ENCODE measurements at regions not wholly inside any gene's neighbourhood (a gene's known extent, or its start where the extent isn't known, plus 50 kb on each side); places are given as distances from the start of the nearest gene placed in this dataset.

DNA sequence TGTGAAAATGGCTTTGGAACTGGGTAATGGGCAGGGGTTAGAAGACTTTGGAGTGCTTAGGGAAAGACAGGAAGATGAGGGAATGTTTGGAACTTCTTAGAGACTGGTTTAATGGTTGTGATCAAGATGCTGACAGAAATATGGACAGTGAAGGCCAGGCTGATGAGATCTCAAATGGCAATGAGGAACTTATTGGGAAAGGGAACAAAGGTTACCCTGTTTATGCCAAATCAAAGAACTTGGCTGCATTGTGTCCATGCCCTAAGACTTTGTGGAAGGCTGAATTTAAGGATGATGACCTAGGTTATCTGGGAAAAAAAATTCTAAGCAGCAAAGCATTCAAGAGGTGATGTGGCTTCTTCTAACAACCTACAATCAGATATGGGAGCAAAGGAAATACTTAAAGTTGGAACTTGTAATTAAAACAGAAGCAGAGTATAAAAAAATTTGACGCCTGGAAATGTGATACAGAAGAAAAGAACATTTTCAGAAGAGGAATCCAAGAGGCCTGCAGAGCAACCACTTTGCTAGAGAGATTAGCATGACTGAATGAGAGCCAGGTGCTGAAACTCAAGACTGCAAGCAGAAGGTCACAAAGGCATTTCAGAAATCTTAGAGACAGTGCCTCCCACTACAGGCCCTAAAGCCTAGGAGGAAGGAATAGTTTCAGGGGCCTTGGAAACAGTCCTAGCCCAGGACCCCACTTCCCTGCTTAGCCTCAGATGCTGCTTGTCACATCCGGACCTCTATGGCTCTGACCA is 65.6 kb upstream of the FLRT2 start:
- Mint-ChIP-seq H3K27me3 (ENCODE audit: low read depth in 2 of 2) (no peaks in the 10 kb centered on the region), H3K4me3 (no peak overlapping the region), H3K27ac (no peak overlapping the region), H3K9me3 (peaks cover 2% of the 10 kb centered on the region in 2 donors), H3K4me1 (peaks cover 4% of the 10 kb centered on the region in 2 donors), H3K36me3 (no peaks in the 10 kb centered on the region)
- no peak overlapping the region for H3K27ac ChIP-seq (ENCODE audit: low read length)
- H3K4me3 ChIP-seq (ENCODE audit: low read length) = no peak overlapping the region
- no peaks in the 10 kb centered on the region for H3K9me3 ChIP-seq (ENCODE audit: control insufficient read depth, insufficient read depth, low read length)
- H3K36me3 ChIP-seq (ENCODE audit: control insufficient read depth, insufficient read depth, low read length) = no peaks in the 10 kb centered on the region
- DNase-seq (no peak), ATAC-seq (no peak)
- 94% methylated on average over 2 of the region's 2 CpGs for WGBS (ENCODE audit: insufficient coverage)
- TF ChIP-seq, protein P1, sequence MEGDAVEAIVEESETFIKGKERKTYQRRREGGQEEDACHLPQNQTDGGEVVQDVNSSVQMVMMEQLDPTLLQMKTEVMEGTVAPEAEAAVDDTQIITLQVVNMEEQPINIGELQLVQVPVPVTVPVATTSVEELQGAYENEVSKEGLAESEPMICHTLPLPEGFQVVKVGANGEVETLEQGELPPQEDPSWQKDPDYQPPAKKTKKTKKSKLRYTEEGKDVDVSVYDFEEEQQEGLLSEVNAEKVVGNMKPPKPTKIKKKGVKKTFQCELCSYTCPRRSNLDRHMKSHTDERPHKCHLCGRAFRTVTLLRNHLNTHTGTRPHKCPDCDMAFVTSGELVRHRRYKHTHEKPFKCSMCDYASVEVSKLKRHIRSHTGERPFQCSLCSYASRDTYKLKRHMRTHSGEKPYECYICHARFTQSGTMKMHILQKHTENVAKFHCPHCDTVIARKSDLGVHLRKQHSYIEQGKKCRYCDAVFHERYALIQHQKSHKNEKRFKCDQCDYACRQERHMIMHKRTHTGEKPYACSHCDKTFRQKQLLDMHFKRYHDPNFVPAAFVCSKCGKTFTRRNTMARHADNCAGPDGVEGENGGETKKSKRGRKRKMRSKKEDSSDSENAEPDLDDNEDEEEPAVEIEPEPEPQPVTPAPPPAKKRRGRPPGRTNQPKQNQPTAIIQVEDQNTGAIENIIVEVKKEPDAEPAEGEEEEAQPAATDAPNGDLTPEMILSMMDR (IDR thresholded peaks at IDR 0.05) = no peak
- H3K4me1 ChIP-seq (ENCODE audit: control insufficient read depth, insufficient read depth, low read length) = no peaks in the 10 kb centered on the region
- intact Hi-C loops (cut with micrococcal nuclease) = no loop called here
- H3K27me3 ChIP-seq (ENCODE audit: control insufficient read depth, insufficient read depth, low read length) = no peaks in the 10 kb centered on the region

DNA sequence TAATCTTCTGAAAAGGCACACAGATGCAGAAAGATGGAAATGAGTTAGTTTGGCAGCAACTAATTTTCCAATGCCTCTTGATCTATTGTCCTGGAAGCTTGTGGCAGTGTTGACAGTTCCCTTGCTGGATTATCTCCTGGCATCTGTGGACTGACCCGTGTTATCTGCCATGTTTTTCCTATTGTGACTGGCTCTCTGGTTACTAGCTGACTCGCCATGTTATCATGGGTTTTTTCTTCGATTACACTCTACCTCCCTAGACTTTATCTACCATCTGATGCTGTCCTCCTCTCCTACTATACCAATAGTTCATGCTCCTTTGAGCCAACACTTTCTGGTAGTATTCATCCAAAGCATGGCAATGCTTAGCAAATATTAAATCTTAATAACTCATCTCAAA is 63.3 kb upstream of the FLRT2 start:
- Mint-ChIP-seq H3K36me3 (no peaks in the 10 kb centered on the region), H3K4me3 (no peak overlapping the region), H3K27ac (no peak overlapping the region), H3K9me3 (peaks cover 0 to 2% of the 10 kb centered on the region in 2 donors), H3K27me3 (ENCODE audit: low read depth in 2 of 2) (no peaks in the 10 kb centered on the region), H3K4me1 (no peaks in the 10 kb centered on the region)
- Histone ChIP-seq H3K36me3 (ENCODE audit: control insufficient read depth, insufficient read depth, low read length) (no peaks in the 10 kb centered on the region), H3K9me3 (ENCODE audit: control insufficient read depth, insufficient read depth, low read length) (no peaks in the 10 kb centered on the region), H3K4me1 (ENCODE audit: control insufficient read depth, insufficient read depth, low read length) (no peaks in the 10 kb centered on the region), H3K27ac (ENCODE audit: low read length) (no peak overlapping the region), H3K4me3 (ENCODE audit: low read length) (no peak overlapping the region), H3K27me3 (ENCODE audit: control insufficient read depth, insufficient read depth, low read length) (no peaks in the 10 kb centered on the region)
- ATAC-seq (no peak), DNase-seq (no peak)
- TF ChIP-seq, protein P1 (IDR thresholded peaks at IDR 0.05) = no peak
- intact Hi-C loops (cut with micrococcal nuclease) = no loop called here
- 89% methylated on average over 3 of the region's 3 CpGs for WGBS (ENCODE audit: insufficient coverage)

DNA sequence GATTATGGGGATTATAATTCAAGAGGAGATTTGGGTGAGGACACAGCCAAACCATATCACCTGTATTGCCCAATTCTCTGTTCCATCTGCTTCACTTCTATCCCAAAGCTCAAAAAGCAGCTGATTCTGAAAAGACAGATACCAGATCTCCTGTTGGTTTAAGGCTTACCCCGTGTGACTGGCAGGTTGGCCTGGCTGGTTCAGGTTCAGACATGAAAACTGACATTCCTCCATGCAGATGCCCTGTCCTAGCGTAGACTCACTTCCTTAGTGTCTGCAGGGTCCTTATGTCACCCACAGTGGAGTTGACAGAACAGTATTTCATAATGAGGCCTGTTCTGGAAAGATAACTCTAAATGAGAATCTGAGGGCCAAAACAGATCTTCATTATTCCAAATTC is 61.1 kb upstream of the FLRT2 start:
- no peaks in the 10 kb centered on the region for H3K36me3 Mint-ChIP-seq
- 69% methylated on average over 2 of the region's 2 CpGs for WGBS (ENCODE audit: insufficient coverage)
- no peaks in the 10 kb centered on the region for H3K27me3 Mint-ChIP-seq (ENCODE audit: low read depth in 2 of 2)
- no peak overlapping the region for H3K4me3 Mint-ChIP-seq
- no peaks in the 10 kb centered on the region for H3K36me3 ChIP-seq (ENCODE audit: control insufficient read depth, insufficient read depth, low read length)
- no peaks in the 10 kb centered on the region for H3K9me3 ChIP-seq (ENCODE audit: control insufficient read depth, insufficient read depth, low read length)
- no peaks in the 10 kb centered on the region for H3K9me3 Mint-ChIP-seq
- TF ChIP-seq, protein P1 (IDR thresholded peaks at IDR 0.05) = no peak
- intact Hi-C loops (cut with micrococcal nuclease) = no loop called here
- no peak overlapping the region for H3K27ac Mint-ChIP-seq
- H3K27me3 ChIP-seq (ENCODE audit: control insufficient read depth, insufficient read depth, low read length) = no peaks in the 10 kb centered on the region
- DNase-seq (no peak), ATAC-seq (no peak)
- H3K27ac ChIP-seq (ENCODE audit: low read length) = no peak overlapping the region
- H3K4me1 ChIP-seq (ENCODE audit: control insufficient read depth, insufficient read depth, low read length) = no peaks in the 10 kb centered on the region
- no peak overlapping the region for H3K4me3 ChIP-seq (ENCODE audit: low read length)
- no peaks in the 10 kb centered on the region for H3K4me1 Mint-ChIP-seq

DNA sequence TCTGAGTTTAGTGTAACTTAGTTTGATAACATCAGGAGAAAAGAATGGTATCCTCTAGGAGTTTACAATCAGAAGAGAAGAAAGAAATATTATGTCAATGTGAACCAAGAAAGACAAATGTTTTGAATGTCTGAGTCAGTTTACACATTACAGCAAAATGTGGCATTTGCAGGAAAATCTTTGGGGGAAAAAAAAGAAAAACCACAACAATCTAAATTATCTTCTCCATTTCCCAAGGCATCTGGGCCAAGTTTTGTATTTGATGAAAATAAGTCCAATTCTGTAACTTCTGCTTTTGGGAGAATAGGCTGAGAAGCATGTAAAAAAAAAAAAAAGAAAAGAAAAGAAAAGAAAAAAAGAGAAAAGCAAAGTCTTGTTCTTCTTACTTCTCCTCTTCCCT is 58.8 kb upstream of the FLRT2 start:
- intact Hi-C loops (cut with micrococcal nuclease) = no loop called here
- no peak for ATAC-seq
- no peaks in the 10 kb centered on the region for H3K4me1 Mint-ChIP-seq
- no peaks in the 10 kb centered on the region for H3K9me3 ChIP-seq (ENCODE audit: control insufficient read depth, insufficient read depth, low read length)
- no peaks in the 10 kb centered on the region for H3K27me3 ChIP-seq (ENCODE audit: control insufficient read depth, insufficient read depth, low read length)
- H3K4me1 ChIP-seq (ENCODE audit: control insufficient read depth, insufficient read depth, low read length) = no peaks in the 10 kb centered on the region
- no peaks in the 10 kb centered on the region for H3K27me3 Mint-ChIP-seq (ENCODE audit: low read depth in 2 of 2)
- H3K9me3 Mint-ChIP-seq = no peaks in the 10 kb centered on the region
- no peak overlapping the region for H3K4me3 ChIP-seq (ENCODE audit: low read length)
- H3K27ac Mint-ChIP-seq = no peak overlapping the region
- no peak overlapping the region for H3K4me3 Mint-ChIP-seq
- H3K27ac ChIP-seq (ENCODE audit: low read length) = no peak overlapping the region
- no peak for DNase-seq
- no peaks in the 10 kb centered on the region for H3K36me3 ChIP-seq (ENCODE audit: control insufficient read depth, insufficient read depth, low read length)
- H3K36me3 Mint-ChIP-seq = no peaks in the 10 kb centered on the region
- TF ChIP-seq, protein P1 (IDR thresholded peaks at IDR 0.05) = no peak

Data from natural killer cell (primary cell).